ENCODE measurements at regions not wholly inside any gene's neighbourhood (a gene's known extent, or its start where the extent isn't known, plus 50 kb on each side); places are given as distances from the start of the nearest gene placed in this dataset.
"Not testable (repeated sequence)": the region's sequence is repeated elsewhere in the genome, so short reads cannot be mapped to it uniquely, and the experiment has no call there.

GRCh38 chr5:57429513-57430120, 53.0 kb downstream of the ACTBL2 start:
- TF ChIP-seq CDX4 (CRISPR knock-in tag; IDR thresholded peaks at IDR 0.05; ENCODE audit: borderline replicate concordance): no peak
- no peak for TF ChIP-seq ZNF317 (CRISPR knock-in tag; IDR thresholded peaks at IDR 0.05; ENCODE audit: borderline replicate concordance, low read depth)
- TF ChIP-seq SMAD3 (CRISPR knock-in tag; IDR thresholded peaks at IDR 0.05; ENCODE audit: borderline replicate concordance): no peak
- no peak for TF ChIP-seq MYBL2 (CRISPR knock-in tag; IDR thresholded peaks at IDR 0.05)
- no peak for TF ChIP-seq PRDM15 (CRISPR knock-in tag; IDR thresholded peaks at IDR 0.05)
- no peak for TF ChIP-seq ZNF671 (CRISPR knock-in tag; IDR thresholded peaks at IDR 0.05)
- no peak for TF ChIP-seq FOXP1 (CRISPR knock-in tag; IDR thresholded peaks at IDR 0.05; ENCODE audit: borderline replicate concordance)
- no peak for TF ChIP-seq KAT7 (CRISPR knock-in tag; IDR thresholded peaks at IDR 0.05; ENCODE audit: borderline replicate concordance)
- no peak for TF ChIP-seq GABPB1 (CRISPR knock-in tag; IDR thresholded peaks at IDR 0.05)
- no peak for TF ChIP-seq ZNF263 (CRISPR knock-in tag; IDR thresholded peaks at IDR 0.05; ENCODE audit: low read depth)
- TF ChIP-seq NR1H2 (CRISPR knock-in tag; IDR thresholded peaks at IDR 0.05): no peak
- no peak for TF ChIP-seq ZBTB21 (CRISPR knock-in tag; IDR thresholded peaks at IDR 0.05; ENCODE audit: borderline replicate concordance)
- TF ChIP-seq EMX1 (CRISPR knock-in tag; IDR thresholded peaks at IDR 0.05): no peak
- TF ChIP-seq ZNF396 (CRISPR knock-in tag; IDR thresholded peaks at IDR 0.05; ENCODE audit: borderline replicate concordance): no peak
- no peak for TF ChIP-seq MLX (CRISPR knock-in tag; IDR thresholded peaks at IDR 0.05)
- TF ChIP-seq NR2C2 (CRISPR knock-in tag; IDR thresholded peaks at IDR 0.05): no peak
- no peak for TF ChIP-seq ZNF138 (CRISPR knock-in tag; conservative IDR thresholded peaks at IDR 0.05)
- no peak for TF ChIP-seq AR (CRISPR knock-in tag; IDR thresholded peaks at IDR 0.05)
- TF ChIP-seq PREB (CRISPR knock-in tag; IDR thresholded peaks at IDR 0.05; ENCODE audit: borderline replicate concordance): no peak
- no peak for TF ChIP-seq ZMAT4 (CRISPR knock-in tag; IDR thresholded peaks at IDR 0.05)
- ChIA-PET POLR2A (no interaction called here), CTCF (interaction anchor here (0.8 to 2.0 kb wide), 2 partner anchors 91 to 131 kb away, joined by 3 to 5 read pairs; no protein-coding TSS in a partner anchor)
- DNase-seq (ENCODE audit: low spot score) (no peak), ATAC-seq (peak; percentile 62)
- H3K4me1 Mint-ChIP-seq: peaks cover 8% of the 10 kb centered on the region
- no peaks in the 10 kb centered on the region for H3K36me3 Mint-ChIP-seq
- no peak overlapping the region for H3K4me3 Mint-ChIP-seq
- H3K27ac Mint-ChIP-seq: no peak overlapping the region
- no peaks in the 10 kb centered on the region for H3K27me3 Mint-ChIP-seq (ENCODE audit: low read depth)
- H3K9me3 Mint-ChIP-seq: peaks cover 4% of the 10 kb centered on the region

GRCh38 chr5:57429021-57429420, 53.6 kb downstream of the ACTBL2 start:
- DNase-seq (ENCODE audit: low spot score); H3K27ac Mint-ChIP-seq; POLR2A ChIA-PET; H3K4me3 Mint-ChIP-seq; H3K36me3 Mint-ChIP-seq; ATAC-seq; H3K4me1 Mint-ChIP-seq; H3K27me3 Mint-ChIP-seq (ENCODE audit: low read depth); H3K9me3 Mint-ChIP-seq: not testable (repeated sequence)
- CTCF ChIA-PET: interaction anchor here (2.0 kb wide), 1 partner anchor 131 kb away, joined by 5 read pairs; no protein-coding TSS in a partner anchor

Measured in WTC11 (cell line).